Thymus (tissue), 11 donors: ENCODE measurements at regions not wholly inside any gene's neighbourhood (a gene's known extent, or its start where the extent isn't known, plus 50 kb on each side); places are given as distances from the start of the nearest gene placed in this dataset.
A peak's percentile ranks its signal among the peaks of the same experiment; 100 is the strongest.

ENCODE experiments used
- DNase-seq, 9 donors: peaks; one replicate each; pipeline ENCODE4 v3.0.0-alpha.2; 2013; ENCODE audit warnings: low spot score in 9 of 9, low read depth in 6 of 9, missing footprints in 1 of 9
- H3K27ac ChIP-seq, 2 donors: one replicate each; pipeline ENCODE4 v1.5.1; 2013; ENCODE audit warnings: control low read depth in 1 of 2, low read depth in 1 of 2, low read length in 1 of 2, mild to moderate bottlenecking in 1 of 2, moderate library complexity in 1 of 2
- H3K27me3 ChIP-seq, 2 donors: one replicate each; pipeline ENCODE4 v1.5.1; 2013; ENCODE audit warnings: low read length in 1 of 2; ENCODE audit not compliant: control insufficient read depth in 2 of 2, insufficient read depth in 1 of 2
- H3K36me3 ChIP-seq, 2 donors: one replicate each; pipeline ENCODE4 v1.5.1; 2013; ENCODE audit warnings: low read length in 1 of 2, mild to moderate bottlenecking in 1 of 2, moderate library complexity in 1 of 2; ENCODE audit not compliant: control insufficient read depth in 2 of 2, insufficient read depth in 2 of 2
- H3K4me1 ChIP-seq, 2 donors: one replicate each; pipeline ENCODE4 v1.5.1; 2013; ENCODE audit warnings: low read length in 2 of 2; ENCODE audit not compliant: control insufficient read depth in 2 of 2, insufficient read depth in 2 of 2
- H3K4me3 ChIP-seq, 2 donors: one replicate each; pipeline ENCODE4 v1.5.1; 2013; ENCODE audit warnings: low read length in 2 of 2, control low read depth in 1 of 2, mild to moderate bottlenecking in 1 of 2
- H3K9me3 ChIP-seq, 2 donors: one replicate each; pipeline ENCODE4 v1.5.1; 2013; ENCODE audit warnings: low read length in 1 of 2, mild to moderate bottlenecking in 1 of 2; ENCODE audit not compliant: control insufficient read depth in 2 of 2, insufficient read depth in 1 of 2
- WGBS: extraction: QIAGEN DNeasy Blood & Tissue Kit; methylation state at CpG from one replicate; pipeline ENCODE4 v1.1.7; 2013; 5-methylcytosine and 5-hydroxymethylcytosine counted together
- donor health status: healthy.

GRCh38 chr12:115323223-115323905 lies 639.4 kb upstream of the TBX3 start:
- no peaks in the 10 kb centered on the region for H3K4me1 ChIP-seq
- H3K9me3 ChIP-seq, result no peaks in the 10 kb centered on the region
- no peak overlapping the region for H3K4me3 ChIP-seq
- DNase-seq, result no peak
- H3K27ac ChIP-seq, result no peak overlapping the region
- no peaks in the 10 kb centered on the region for H3K27me3 ChIP-seq
- H3K36me3 ChIP-seq, result no peaks in the 10 kb centered on the region
- WGBS, result 81% methylated on average over 3 of the region's 3 CpGs

GRCh38 chr12:115322275-115322674 lies 638.3 kb upstream of the TBX3 start:
- Histone ChIP-seq H3K27me3 (no peaks in the 10 kb centered on the region), H3K36me3 (no peaks in the 10 kb centered on the region), H3K9me3 (no peaks in the 10 kb centered on the region), H3K27ac (no peak overlapping the region), H3K4me1 (no peaks in the 10 kb centered on the region), H3K4me3 (no peak overlapping the region)
- 55% methylated on average over 4 of the region's 4 CpGs for WGBS
- peak in 1 of 9 donors; percentile 3 for DNase-seq

- Histone ChIP-seq H3K4me1 (no peaks in the 10 kb centered on the region), H3K4me3 (no peak overlapping the region), H3K9me3 (no peaks in the 10 kb centered on the region), H3K36me3 (no peaks in the 10 kb centered on the region), H3K27ac (no peak overlapping the region), H3K27me3 (no peaks in the 10 kb centered on the region)
- WGBS, result 82% methylated on average over 8 of the region's 8 CpGs
- DNase-seq, result no peak
These were observed 637.0 kb upstream of the TBX3 start for GRCh38 chr12:115320967-115321366.

GRCh38 chr12:115320451-115320850 lies 636.5 kb upstream of the TBX3 start:
- no peak overlapping the region for H3K27ac ChIP-seq

GRCh38 chr12:115319446-115320040 lies 635.6 kb upstream of the TBX3 start:
- H3K9me3 ChIP-seq, result no peaks in the 10 kb centered on the region
- H3K27ac ChIP-seq, result no peak overlapping the region
- WGBS, result 96% methylated on average over 8 of the region's 8 CpGs
- H3K4me3 ChIP-seq, result no peak overlapping the region
- H3K4me1 ChIP-seq, result no peaks in the 10 kb centered on the region
- DNase-seq, result no peak
- no peaks in the 10 kb centered on the region for H3K36me3 ChIP-seq
- H3K27me3 ChIP-seq, result no peaks in the 10 kb centered on the region

More at GRCh38 chr12:115320451-115320850, 636.5 kb upstream of the TBX3 start:
- Histone ChIP-seq H3K36me3 (no peaks in the 10 kb centered on the region), H3K9me3 (no peaks in the 10 kb centered on the region), H3K4me3 (no peak overlapping the region), H3K4me1 (no peaks in the 10 kb centered on the region), H3K27me3 (no peaks in the 10 kb centered on the region)
- WGBS, result 87% methylated on average over 5 of the region's 5 CpGs
- DNase-seq, result no peak

- no peak for DNase-seq
- Histone ChIP-seq H3K4me1 (no peaks in the 10 kb centered on the region), H3K27me3 (no peaks in the 10 kb centered on the region), H3K9me3 (no peaks in the 10 kb centered on the region), H3K4me3 (no peak overlapping the region), H3K27ac (no peak overlapping the region), H3K36me3 (no peaks in the 10 kb centered on the region)
- 73% methylated on average over 2 of the region's 2 CpGs for WGBS
These were observed 630.0 kb upstream of the TBX3 start for GRCh38 chr12:115313929-115314328.

GRCh38 chr12:115312901-115313300 lies 628.9 kb upstream of the TBX3 start:
- Histone ChIP-seq H3K36me3 (no peaks in the 10 kb centered on the region), H3K4me3 (no peak overlapping the region), H3K9me3 (no peaks in the 10 kb centered on the region), H3K4me1 (no peaks in the 10 kb centered on the region), H3K27ac (no peak overlapping the region), H3K27me3 (no peaks in the 10 kb centered on the region)
- no peak for DNase-seq
- 90% methylated on average over 3 of the region's 3 CpGs for WGBS

GRCh38 chr12:115311875-115312274 lies 627.9 kb upstream of the TBX3 start:
- Histone ChIP-seq H3K36me3 (no peaks in the 10 kb centered on the region), H3K27ac (no peak overlapping the region), H3K4me1 (no peaks in the 10 kb centered on the region), H3K9me3 (no peaks in the 10 kb centered on the region), H3K27me3 (no peaks in the 10 kb centered on the region), H3K4me3 (no peak overlapping the region)
- 96% methylated on average over 4 of the region's 4 CpGs for WGBS
- no peak for DNase-seq

GRCh38 chr12:115308918-115309317 lies 624.9 kb upstream of the TBX3 start:
- Histone ChIP-seq H3K4me1 (no peaks in the 10 kb centered on the region), H3K27ac (no peak overlapping the region), H3K27me3 (no peaks in the 10 kb centered on the region), H3K9me3 (no peaks in the 10 kb centered on the region), H3K36me3 (no peaks in the 10 kb centered on the region), H3K4me3 (no peak overlapping the region)
- DNase-seq, result no peak
- 96% methylated on average over 1 of the region's 1 CpG for WGBS
